HEK293 (cell line): ENCODE measurements at regions not wholly inside any gene's neighbourhood (a gene's known extent, or its start where the extent isn't known, plus 50 kb on each side); places are given as distances from the start of the nearest gene placed in this dataset.

Source experiments
- CTCF ChIA-PET: fragments of 350-600 bp; formaldehyde crosslinking; extraction: SDS; loops from one replicate; lab custom pipeline; 2021; ENCODE audit warnings: antibody characterized with exemption; lab: Yijun Ruan, JAX
- POLR2A ChIA-PET: fragments of 300-600 bp; formaldehyde crosslinking; extraction: SDS; loops from one replicate; lab custom pipeline; 2020; ENCODE audit warnings: antibody characterized with exemption, inconsistent platforms; lab: Yijun Ruan, JAX
- H3K27ac ChIP-seq: fragments of 200-500 bp; sonication (Bioruptor generic); 2 replicates; pipeline ENCODE4 v1.5.1; 2014; ENCODE audit warnings: low read depth, low read length, control low read depth, inconsistent platforms; ENCODE audit errors: extremely low read depth
- H3K36me3 ChIP-seq, 2 experiments: fragments of 200-500 bp in 1 of 2; sonication (Bioruptor generic) in 1 of 2; 1 replicate in 1 of 2; 2 replicates in 1 of 2; pipeline ENCODE4 v1.5.1; 2014 to 2017; ENCODE audit warnings: inconsistent platforms in 2 of 2, low read length in 2 of 2; ENCODE audit not compliant: control insufficient read depth in 2 of 2, insufficient read depth in 1 of 2
- H3K4me1 ChIP-seq: fragments of 200-500 bp; sonication (Bioruptor generic); 2 replicates; pipeline ENCODE4 v1.5.1; 2014; ENCODE audit warnings: mild to moderate bottlenecking, low read length, inconsistent platforms; ENCODE audit not compliant: control insufficient read depth, insufficient read depth
- H3K4me3 ChIP-seq: 2 replicates; pipeline ENCODE4 v1.5.1; 2011; ENCODE audit warnings: low read depth, mild to moderate bottlenecking, control low read depth, low read length, moderate library complexity
- H3K9me3 ChIP-seq: fragments of 200-500 bp; sonication (Bioruptor generic); 2 replicates; pipeline ENCODE4 v1.5.1; 2014; ENCODE audit warnings: low read depth, low read length, inconsistent platforms; ENCODE audit not compliant: control insufficient read depth, insufficient read depth
- EGR2 ChIP-seq: fragments of 450-650 bp; formaldehyde crosslinking; IDR thresholded peaks from 2 replicates; pipeline ENCODE4 v1.5.1; 2016; ENCODE audit warnings: low read depth, missing biosample characterization, missing genetic modification characterization
- GLIS2 ChIP-seq: fragments of 450-650 bp; formaldehyde crosslinking; IDR thresholded peaks from 2 replicates; pipeline ENCODE4 v1.5.1; 2016; ENCODE audit warnings: missing biosample characterization, missing genetic modification characterization
- KLF1 ChIP-seq: fragments of 450-650 bp; formaldehyde crosslinking; IDR thresholded peaks from 2 replicates; pipeline ENCODE4 v1.5.1; 2016; ENCODE audit warnings: missing biosample characterization, missing genetic modification characterization
- KLF16 ChIP-seq: fragments of 450-650 bp; formaldehyde crosslinking; IDR thresholded peaks from 2 replicates; pipeline ENCODE4 v1.5.1; 2017; ENCODE audit warnings: missing biosample characterization, missing genetic modification characterization
- PBX3 ChIP-seq: sonication (generic); formaldehyde crosslinking; IDR thresholded peaks from 2 replicates; pipeline ENCODE4 v1.8.1; 2022; ENCODE audit warnings: mild to moderate bottlenecking, moderate library complexity, missing genetic modification reagents
- PRDM10 ChIP-seq: fragments of 450-650 bp; formaldehyde crosslinking; IDR thresholded peaks from 2 replicates; pipeline ENCODE4 v1.5.1; 2016; ENCODE audit warnings: missing biosample characterization, missing genetic modification characterization
- SCRT2 ChIP-seq: fragments of 450-650 bp; formaldehyde crosslinking; IDR thresholded peaks from 2 replicates; pipeline ENCODE4 v1.5.1; 2016; ENCODE audit warnings: missing biosample characterization, missing genetic modification characterization
- ZBTB11 ChIP-seq: fragments of 450-650 bp; formaldehyde crosslinking; conservative IDR thresholded peaks from 2 replicates; pipeline ENCODE4 v1.5.1; 2016; ENCODE audit warnings: low read depth, missing biosample characterization, missing genetic modification characterization
- ZIC2 ChIP-seq: fragments of 450-650 bp; formaldehyde crosslinking; IDR thresholded peaks from 2 replicates; pipeline ENCODE4 v1.5.1; 2016; ENCODE audit warnings: missing biosample characterization, missing genetic modification characterization
- ZNF114 ChIP-seq: fragments of 450-650 bp; formaldehyde crosslinking; IDR thresholded peaks from 2 replicates; pipeline ENCODE4 v1.5.0; 2017; ENCODE audit warnings: missing biosample characterization, missing genetic modification characterization
- ZNF223 ChIP-seq: fragments of 450-650 bp; formaldehyde crosslinking; IDR thresholded peaks from 2 replicates; pipeline ENCODE4 v1.5.1; 2016; ENCODE audit warnings: missing biosample characterization, missing genetic modification characterization
- ZNF26 ChIP-seq: fragments of 450-650 bp; formaldehyde crosslinking; IDR thresholded peaks from 2 replicates; pipeline ENCODE4 v1.5.1; 2016; ENCODE audit warnings: missing biosample characterization, missing genetic modification characterization
- ZNF366 ChIP-seq: fragments of 450-650 bp; formaldehyde crosslinking; conservative IDR thresholded peaks from 2 replicates; pipeline ENCODE4 v1.5.1; 2016; ENCODE audit warnings: missing biosample characterization, missing genetic modification characterization
- ZNF501 ChIP-seq: fragments of 450-650 bp; formaldehyde crosslinking; IDR thresholded peaks from 2 replicates; pipeline ENCODE4 v1.5.1; 2016; ENCODE audit warnings: missing biosample characterization, missing genetic modification characterization
- ZNF549 ChIP-seq: fragments of 450-650 bp; IDR thresholded peaks from 2 replicates; pipeline ENCODE4 v1.5.1; 2018; ENCODE audit warnings: missing biosample characterization, missing genetic modification characterization, mild to moderate bottlenecking, inconsistent platforms, moderate library complexity
- ZNF555 ChIP-seq: fragments of 450-650 bp; formaldehyde crosslinking; conservative IDR thresholded peaks from 2 replicates; pipeline ENCODE4 v1.5.1; 2017; ENCODE audit warnings: missing biosample characterization, mild to moderate bottlenecking, missing genetic modification characterization, inconsistent platforms
- ZNF654 ChIP-seq: fragments of 450-650 bp; formaldehyde crosslinking; IDR thresholded peaks from 2 replicates; pipeline ENCODE4 v1.5.1; 2016; ENCODE audit warnings: low read depth, missing biosample characterization, missing genetic modification characterization
- ZNF777 ChIP-seq: fragments of 450-650 bp; formaldehyde crosslinking; IDR thresholded peaks from 2 replicates; pipeline ENCODE4 v1.5.1; 2017; ENCODE audit warnings: missing biosample characterization, missing genetic modification characterization, borderline replicate concordance
- ZSCAN18 ChIP-seq: fragments of 450-650 bp; formaldehyde crosslinking; IDR thresholded peaks from 2 replicates; pipeline ENCODE4 v1.5.1; 2016; ENCODE audit warnings: missing biosample characterization, missing genetic modification characterization

- POLR2A ChIA-PET = no interaction called here
- CTCF ChIA-PET = interaction anchor here (1.1 kb wide), 1 partner anchor 10 kb away, joined by 3 read pairs; no protein-coding TSS in a partner anchor
- no peaks in the 10 kb centered on the region for H3K9me3 ChIP-seq
Measured at GRCh38 chr5:133811168-133811567, 157.3 kb downstream of the C5orf15 start.

GRCh38 chr5:133809801-133810200 is 158.6 kb downstream of the C5orf15 start:
- H3K27ac ChIP-seq = no peak overlapping the region
- ChIA-PET CTCF (no interaction called here), POLR2A (no interaction called here)
- no peak overlapping the region for H3K4me3 ChIP-seq
- no peaks in the 10 kb centered on the region for H3K9me3 ChIP-seq
- no peaks in the 10 kb centered on the region for H3K4me1 ChIP-seq
- H3K36me3 ChIP-seq = no peaks in the 10 kb centered on the region
- TF ChIP-seq ZNF366 (tag by site-specific recombination) (no peak), PBX3 (CRISPR knock-in tag) (no peak), ZNF549 (tag by site-specific recombination) (no peak), KLF1 (tag by site-specific recombination) (no peak), ZBTB11 (tag by site-specific recombination) (no peak), ZNF114 (tag by site-specific recombination) (no peak), ZNF223 (tag by site-specific recombination) (no peak), GLIS2 (tag by site-specific recombination) (no peak), PRDM10 (tag by site-specific recombination) (no peak), ZSCAN18 (tag by site-specific recombination) (no peak)

More at GRCh38 chr5:133811168-133811567, 157.3 kb downstream of the C5orf15 start:
- Histone ChIP-seq H3K4me1 (no peaks in the 10 kb centered on the region), H3K27ac (no peak overlapping the region), H3K36me3 (no peaks in the 10 kb centered on the region), H3K4me3 (no peak overlapping the region)
- TF ChIP-seq ZNF555 (tag by site-specific recombination) (no peak), ZNF654 (no peak), ZNF549 (tag by site-specific recombination) (no peak), ZSCAN18 (tag by site-specific recombination) (no peak), ZNF114 (tag by site-specific recombination) (no peak), ZNF501 (tag by site-specific recombination) (no peak), ZNF26 (no peak), EGR2 (tag by site-specific recombination) (no peak), KLF16 (tag by site-specific recombination) (no peak), SCRT2 (no peak), ZNF777 (no peak), ZIC2 (tag by site-specific recombination) (no peak)
